GM12801 (cell line): ENCODE measurements at regions not wholly inside any gene's neighbourhood (a gene's known extent, or its start where the extent isn't known, plus 50 kb on each side); places are given as distances from the start of the nearest gene placed in this dataset.

Source experiments
- CTCF ChIP-seq: IDR thresholded peaks from one replicate; pipeline ENCODE4 v1.5.1; 2011; ENCODE audit warnings: control low read depth; ENCODE audit not compliant: insufficient read length; ENCODE audit errors: extremely low read depth

DNA sequence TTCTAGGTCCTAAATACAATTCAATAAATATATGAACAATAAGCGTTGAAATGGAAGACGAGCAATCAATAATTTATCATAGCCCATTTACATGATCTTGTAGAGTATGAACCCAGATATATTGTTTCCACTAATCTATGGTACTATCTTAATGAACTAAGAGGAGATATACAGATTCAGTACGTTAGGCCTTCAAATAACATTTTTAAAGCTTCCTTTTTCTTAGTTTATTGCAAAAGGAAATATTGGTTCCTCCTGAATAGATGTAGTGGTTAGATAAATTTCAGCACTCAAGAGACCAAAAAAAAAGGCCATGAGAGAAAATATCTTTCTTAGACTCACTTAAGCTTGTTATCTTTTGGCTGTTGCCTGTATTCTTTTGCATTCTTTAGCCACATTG is 147.5 kb upstream of the PITX2 start:
- TF ChIP-seq CTCF = no peak

- no peak for TF ChIP-seq CTCF
Observed at GRCh38 chr4:110778521-110778920, 155.6 kb upstream of the PITX2 start.

- TF ChIP-seq CTCF = no peak
Observed at GRCh38 chr4:110780538-110780937, 157.7 kb upstream of the PITX2 start.

- TF ChIP-seq CTCF = no peak
Observed at GRCh38 chr4:110781944-110782343, 159.1 kb upstream of the PITX2 start.

DNA sequence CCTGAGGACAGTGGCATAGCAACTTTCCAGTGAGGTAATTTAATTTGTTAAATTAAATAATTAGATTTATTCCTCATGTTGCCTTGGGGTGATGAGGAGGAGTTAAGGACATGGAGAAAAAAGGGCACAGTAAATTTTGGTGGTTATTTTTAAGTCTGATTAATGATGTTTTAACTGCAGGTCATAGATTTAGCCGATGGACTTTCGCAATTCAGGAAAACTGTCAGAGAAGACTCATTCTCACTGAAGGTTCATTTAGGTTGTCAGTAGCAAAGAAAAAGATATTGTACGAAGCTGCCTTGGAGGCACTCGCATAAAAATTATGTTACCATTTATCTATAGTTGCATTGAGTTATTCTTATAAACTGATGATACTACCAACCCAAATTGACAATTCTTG is 164.2 kb upstream of the PITX2 start:
- TF ChIP-seq CTCF = no peak

GRCh38 chr4:110787707-110788106 is 164.8 kb upstream of the PITX2 start:
- TF ChIP-seq CTCF = no peak

DNA sequence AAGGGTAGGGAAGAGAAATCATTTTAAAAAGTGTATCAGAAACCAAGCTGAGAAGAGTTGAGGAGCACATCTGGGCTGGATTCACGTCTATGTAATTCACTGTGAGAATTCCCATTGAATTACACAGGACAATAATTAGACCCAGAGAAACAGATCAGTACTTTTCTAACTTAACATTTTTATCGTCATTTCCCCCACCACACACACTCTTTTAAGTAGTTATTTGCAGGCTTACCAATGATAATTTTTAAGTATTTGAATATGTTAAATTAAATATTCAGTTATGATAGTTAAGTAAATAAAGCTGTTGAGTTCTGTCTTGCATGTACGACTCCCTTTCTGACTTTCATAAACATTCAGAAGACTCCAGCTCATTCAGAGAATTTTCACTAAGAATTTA is 165.4 kb upstream of the PITX2 start:
- no peak for TF ChIP-seq CTCF

- no peak for TF ChIP-seq CTCF
Observed at GRCh38 chr4:110792036-110792435, 169.2 kb upstream of the PITX2 start.
